ENCODE measurements at regions not wholly inside any gene's neighbourhood (a gene's known extent, or its start where the extent isn't known, plus 50 kb on each side); places are given as distances from the start of the nearest gene placed in this dataset.

- ATAC-seq (replicated peaks; ENCODE audit: extremely low read depth, poor library complexity, severe bottlenecking) = no peak
- H3K9me3 Mint-ChIP-seq = no peaks in the 10 kb centered on the region
- H3K4me3 Mint-ChIP-seq = no peak overlapping the region
- no peak overlapping the region for H3K27ac Mint-ChIP-seq (ENCODE audit: low read depth)
- peaks cover 15% of the 10 kb centered on the region for H3K27me3 Mint-ChIP-seq
- H3K36me3 Mint-ChIP-seq (ENCODE audit: insufficient read depth) = no peaks in the 10 kb centered on the region
- H3K4me1 Mint-ChIP-seq = no peaks in the 10 kb centered on the region
- no peak for DNase-seq (ENCODE audit: low spot score in 2 of 2)
Observed at GRCh38 chr5:147167529-147167928, 67.3 kb upstream of the STK32A start.

DNA sequence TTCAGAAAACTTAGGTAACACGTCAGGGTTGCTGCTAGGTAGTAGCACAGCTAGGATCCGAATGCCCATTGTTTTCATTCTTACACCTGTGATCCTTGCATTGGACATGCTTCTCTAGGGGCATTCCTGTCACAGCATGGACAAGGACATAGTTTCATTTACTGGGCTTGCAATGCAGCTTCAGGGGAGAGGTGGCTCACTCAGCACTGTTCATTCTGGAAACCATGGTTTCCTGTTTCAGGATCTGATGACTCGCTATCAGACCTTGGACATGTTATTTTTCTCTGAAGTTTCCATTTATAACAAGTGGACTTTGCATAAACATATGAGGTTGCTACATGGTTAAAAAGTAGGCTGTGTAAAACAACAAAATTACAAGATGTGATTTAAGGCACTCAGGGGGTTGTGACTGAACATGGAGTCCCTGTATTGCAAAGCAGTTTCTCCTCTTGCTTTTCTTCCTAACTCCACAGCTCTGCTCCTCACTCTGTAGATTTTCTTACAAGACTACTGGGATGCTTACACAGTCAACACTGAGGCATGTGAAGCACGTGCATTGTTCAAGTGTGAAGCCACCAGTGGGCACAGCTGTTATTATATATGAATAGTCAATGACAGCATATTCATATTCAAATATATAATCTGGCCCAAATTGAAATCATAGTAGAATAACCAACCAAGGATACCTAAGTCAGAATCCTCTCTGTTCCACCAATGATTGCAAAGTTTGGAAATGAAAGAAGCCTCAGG, 66.1 kb upstream of the STK32A start:
- Mint-ChIP-seq H3K27ac (ENCODE audit: low read depth) (no peak overlapping the region), H3K9me3 (no peaks in the 10 kb centered on the region), H3K36me3 (ENCODE audit: insufficient read depth) (no peaks in the 10 kb centered on the region), H3K4me3 (no peak overlapping the region), H3K4me1 (no peaks in the 10 kb centered on the region), H3K27me3 (peaks cover 19% of the 10 kb centered on the region)
- DNase-seq (ENCODE audit: low spot score in 2 of 2) (no peak), ATAC-seq (replicated peaks; ENCODE audit: extremely low read depth, poor library complexity, severe bottlenecking) (no peak)

DNA sequence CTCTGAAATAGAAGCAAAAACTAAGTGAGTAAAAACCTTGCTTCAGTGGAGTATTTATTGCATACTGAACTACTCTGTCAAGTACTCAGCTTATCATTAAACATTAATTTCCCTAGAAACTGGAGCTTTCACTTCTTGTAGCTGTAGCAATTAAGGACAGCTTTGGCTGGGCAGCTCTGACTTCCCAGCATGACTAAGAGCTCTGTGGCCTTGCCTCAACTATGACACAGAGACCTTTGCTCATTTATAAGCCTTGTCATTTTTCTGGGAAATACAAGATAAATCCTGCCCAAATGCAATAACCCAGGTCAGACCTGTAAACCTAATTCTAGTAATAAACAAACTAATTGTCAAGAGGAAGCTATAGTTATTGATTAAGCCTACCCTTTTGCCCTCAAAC, 65.4 kb upstream of the STK32A start:
- peaks cover 24% of the 10 kb centered on the region for H3K27me3 Mint-ChIP-seq
- H3K4me1 Mint-ChIP-seq = no peaks in the 10 kb centered on the region
- DNase-seq (ENCODE audit: low spot score in 2 of 2) (no peak), ATAC-seq (replicated peaks; ENCODE audit: extremely low read depth, poor library complexity, severe bottlenecking) (no peak)
- no peaks in the 10 kb centered on the region for H3K36me3 Mint-ChIP-seq (ENCODE audit: insufficient read depth)
- no peak overlapping the region for H3K27ac Mint-ChIP-seq (ENCODE audit: low read depth)
- no peak overlapping the region for H3K4me3 Mint-ChIP-seq
- H3K9me3 Mint-ChIP-seq = no peaks in the 10 kb centered on the region

DNA sequence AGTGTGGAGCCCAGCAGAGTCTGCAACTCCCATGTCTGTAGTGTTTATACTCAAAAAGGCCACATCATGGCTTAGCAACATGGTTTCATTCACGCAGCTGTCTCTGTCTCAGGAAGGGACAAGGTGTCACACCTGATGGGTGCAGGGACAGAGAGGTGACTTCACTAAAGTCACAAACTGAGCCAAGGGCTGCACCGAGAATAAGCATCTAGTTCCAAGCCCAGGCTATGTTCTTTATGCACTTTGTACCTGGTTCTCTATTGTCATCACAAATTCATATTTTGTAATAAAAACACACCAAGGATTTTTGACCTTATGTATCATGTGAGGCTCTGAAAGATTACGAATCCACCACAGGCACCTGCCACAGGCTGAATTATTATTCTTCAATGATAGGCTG, 64.9 kb upstream of the STK32A start:
- Mint-ChIP-seq H3K27ac (ENCODE audit: low read depth) (no peak overlapping the region), H3K4me3 (no peak overlapping the region), H3K4me1 (no peaks in the 10 kb centered on the region), H3K9me3 (no peaks in the 10 kb centered on the region), H3K27me3 (peaks cover 29% of the 10 kb centered on the region), H3K36me3 (ENCODE audit: insufficient read depth) (no peaks in the 10 kb centered on the region)
- DNase-seq (ENCODE audit: low spot score in 2 of 2) = no peak
- ATAC-seq (replicated peaks; ENCODE audit: extremely low read depth, poor library complexity, severe bottlenecking) = no peak

DNA sequence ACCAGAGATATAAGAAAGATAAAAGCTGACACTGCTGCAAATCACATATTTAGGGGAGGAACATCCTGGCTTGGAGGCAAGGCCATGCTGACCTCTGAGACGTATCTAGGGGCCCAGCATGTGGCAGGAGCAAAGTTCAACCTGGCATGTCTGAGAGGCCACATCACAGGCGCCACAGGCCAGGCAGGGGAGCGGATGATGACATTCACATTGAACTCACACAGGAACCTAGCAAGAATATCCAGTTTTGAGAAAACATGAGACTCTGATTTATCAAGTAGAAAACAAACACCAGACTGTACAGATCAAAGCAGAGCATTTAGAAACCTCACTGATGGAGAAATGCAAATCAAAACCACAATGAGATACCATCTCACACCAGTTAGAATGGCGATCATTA, 64.2 kb upstream of the STK32A start:
- H3K27ac Mint-ChIP-seq (ENCODE audit: low read depth) = no peak overlapping the region
- peak; percentile 40 for ATAC-seq (replicated peaks; ENCODE audit: extremely low read depth, poor library complexity, severe bottlenecking)
- DNase-seq (ENCODE audit: low spot score in 2 of 2) = no peak

DNA sequence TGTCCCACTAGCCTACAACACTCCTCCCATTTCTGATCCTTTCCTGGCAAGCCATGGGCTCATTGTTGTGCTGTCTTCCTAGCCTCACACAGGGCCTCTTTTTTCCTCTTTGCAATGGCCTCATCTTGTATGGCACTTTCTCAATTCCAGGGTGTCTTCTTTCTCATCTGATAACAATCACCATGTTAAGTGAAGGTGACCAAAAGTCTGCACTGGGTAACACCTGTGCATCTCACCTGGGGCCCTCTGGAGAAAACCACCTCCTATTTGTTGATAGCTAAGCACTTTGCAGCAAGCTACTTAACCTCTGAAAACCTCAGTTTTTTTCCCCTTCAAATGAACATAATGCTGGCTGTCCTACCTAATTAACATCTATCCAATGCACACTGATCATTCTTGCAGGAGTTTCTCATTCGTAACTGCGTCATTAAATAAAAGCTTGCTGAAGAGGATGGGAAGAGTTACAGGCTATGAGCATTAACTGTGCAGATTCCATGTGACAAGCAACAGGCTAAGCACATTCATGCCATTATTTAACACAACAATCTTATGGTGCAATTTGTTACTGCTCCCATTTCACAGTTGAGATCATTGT, 60.1 kb upstream of the STK32A start:
- no peaks in the 10 kb centered on the region for H3K4me1 Mint-ChIP-seq
- ATAC-seq (replicated peaks; ENCODE audit: extremely low read depth, poor library complexity, severe bottlenecking) = no peak
- H3K27ac Mint-ChIP-seq (ENCODE audit: low read depth) = no peak overlapping the region
- no peak overlapping the region for H3K4me3 Mint-ChIP-seq
- no peaks in the 10 kb centered on the region for H3K36me3 Mint-ChIP-seq (ENCODE audit: insufficient read depth)
- peaks cover 50% of the 10 kb centered on the region for H3K27me3 Mint-ChIP-seq
- no peak for DNase-seq (ENCODE audit: low spot score in 2 of 2)
- H3K9me3 Mint-ChIP-seq = no peaks in the 10 kb centered on the region

More for the DNA sequence above, 64.2 kb upstream of the STK32A start:
- Mint-ChIP-seq H3K36me3 (ENCODE audit: insufficient read depth) (no peaks in the 10 kb centered on the region), H3K9me3 (no peaks in the 10 kb centered on the region), H3K27me3 (peaks cover 36% of the 10 kb centered on the region), H3K4me3 (no peak overlapping the region), H3K4me1 (no peaks in the 10 kb centered on the region)

- Mint-ChIP-seq H3K4me1 (no peaks in the 10 kb centered on the region), H3K9me3 (no peaks in the 10 kb centered on the region)
Observed at GRCh38 chr5:147175516-147176097, 59.2 kb upstream of the STK32A start.

GRCh38 chr5:147176422-147176821, 58.4 kb upstream of the STK32A start:
- no peak overlapping the region for H3K27ac Mint-ChIP-seq (ENCODE audit: low read depth)
- H3K27me3 Mint-ChIP-seq = peaks cover 50% of the 10 kb centered on the region
- H3K4me1 Mint-ChIP-seq = no peaks in the 10 kb centered on the region
- ATAC-seq (replicated peaks; ENCODE audit: extremely low read depth, poor library complexity, severe bottlenecking) (no peak), DNase-seq (ENCODE audit: low spot score in 2 of 2) (no peak)
- H3K4me3 Mint-ChIP-seq = no peak overlapping the region
- no peaks in the 10 kb centered on the region for H3K9me3 Mint-ChIP-seq
- no peaks in the 10 kb centered on the region for H3K36me3 Mint-ChIP-seq (ENCODE audit: insufficient read depth)

More at GRCh38 chr5:147175516-147176097, 59.2 kb upstream of the STK32A start:
- DNase-seq (ENCODE audit: low spot score in 2 of 2) (no peak), ATAC-seq (replicated peaks; ENCODE audit: extremely low read depth, poor library complexity, severe bottlenecking) (no peak)
- Mint-ChIP-seq H3K36me3 (ENCODE audit: insufficient read depth) (no peaks in the 10 kb centered on the region), H3K27ac (ENCODE audit: low read depth) (no peak overlapping the region), H3K4me3 (no peak overlapping the region), H3K27me3 (peaks cover 50% of the 10 kb centered on the region)

- DNase-seq (ENCODE audit: low spot score in 2 of 2) = no peak
- Mint-ChIP-seq H3K4me1 (no peaks in the 10 kb centered on the region), H3K27me3 (peaks cover 50% of the 10 kb centered on the region), H3K36me3 (ENCODE audit: insufficient read depth) (no peaks in the 10 kb centered on the region), H3K4me3 (no peak overlapping the region), H3K9me3 (no peaks in the 10 kb centered on the region), H3K27ac (ENCODE audit: low read depth) (no peak overlapping the region)
- no peak for ATAC-seq (replicated peaks; ENCODE audit: extremely low read depth, poor library complexity, severe bottlenecking)
Observed at GRCh38 chr5:147177125-147177840, 57.5 kb upstream of the STK32A start.

DNA sequence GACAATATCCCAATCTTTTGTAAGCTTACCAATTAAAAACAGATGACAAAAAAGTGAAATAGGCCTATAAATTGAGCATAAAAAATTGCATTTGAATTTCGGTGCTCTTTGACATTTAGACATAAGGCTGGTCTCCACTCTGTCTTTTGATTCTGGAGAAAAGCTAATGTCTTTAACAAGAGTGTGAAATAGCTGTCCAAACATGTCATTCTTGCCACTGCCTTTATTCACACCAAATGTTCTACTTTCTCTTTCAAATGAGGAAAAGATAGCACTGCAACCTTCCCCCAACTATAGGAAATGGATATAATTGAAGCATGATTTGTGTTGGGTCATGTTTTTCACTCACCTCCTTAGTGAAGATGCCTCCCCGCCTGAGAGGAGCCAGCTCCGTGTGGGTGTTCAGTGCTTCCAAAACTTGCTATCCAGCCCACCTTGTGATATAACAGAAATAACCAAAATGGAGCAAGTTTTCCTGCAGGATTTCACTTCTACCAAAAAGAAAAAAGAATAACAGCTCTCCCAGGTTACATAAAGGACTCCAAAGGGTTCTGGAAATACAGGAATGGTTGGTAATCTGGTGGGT, 55.2 kb upstream of the STK32A start:
- Mint-ChIP-seq H3K9me3 (no peaks in the 10 kb centered on the region), H3K27me3 (peaks cover 37% of the 10 kb centered on the region), H3K36me3 (ENCODE audit: insufficient read depth) (no peaks in the 10 kb centered on the region), H3K4me3 (no peak overlapping the region), H3K4me1 (no peaks in the 10 kb centered on the region), H3K27ac (ENCODE audit: low read depth) (no peak overlapping the region)
- no peak for DNase-seq (ENCODE audit: low spot score in 2 of 2)
- ATAC-seq (replicated peaks; ENCODE audit: extremely low read depth, poor library complexity, severe bottlenecking) = no peak

- Mint-ChIP-seq H3K27me3 (peaks cover 26% of the 10 kb centered on the region), H3K4me3 (no peak overlapping the region), H3K9me3 (no peaks in the 10 kb centered on the region), H3K36me3 (ENCODE audit: insufficient read depth) (no peaks in the 10 kb centered on the region), H3K4me1 (no peaks in the 10 kb centered on the region), H3K27ac (ENCODE audit: low read depth) (no peak overlapping the region)
- no peak for DNase-seq (ENCODE audit: low spot score in 2 of 2)
- ATAC-seq (replicated peaks; ENCODE audit: extremely low read depth, poor library complexity, severe bottlenecking) = no peak
Observed at GRCh38 chr5:147180751-147181150, 54.1 kb upstream of the STK32A start.
